ELF-1 (cell line): ENCODE measurements at regions not wholly inside any gene's neighbourhood (a gene's known extent, or its start where the extent isn't known, plus 50 kb on each side); places are given as distances from the start of the nearest gene placed in this dataset.
"Not testable (repeated sequence)": the region's sequence is repeated elsewhere in the genome, so short reads cannot be mapped to it uniquely, and the experiment has no call there.

ENCODE experiments used
- DNase-seq: peaks from one replicate; pipeline ENCODE4 v3.0.0-alpha.2; 2016; ENCODE audit warnings: low read depth, low spot score

GRCh38 chr12:33825986-33826602 lies 196.2 kb upstream of the ALG10 start:
- no peak for DNase-seq

DNA sequence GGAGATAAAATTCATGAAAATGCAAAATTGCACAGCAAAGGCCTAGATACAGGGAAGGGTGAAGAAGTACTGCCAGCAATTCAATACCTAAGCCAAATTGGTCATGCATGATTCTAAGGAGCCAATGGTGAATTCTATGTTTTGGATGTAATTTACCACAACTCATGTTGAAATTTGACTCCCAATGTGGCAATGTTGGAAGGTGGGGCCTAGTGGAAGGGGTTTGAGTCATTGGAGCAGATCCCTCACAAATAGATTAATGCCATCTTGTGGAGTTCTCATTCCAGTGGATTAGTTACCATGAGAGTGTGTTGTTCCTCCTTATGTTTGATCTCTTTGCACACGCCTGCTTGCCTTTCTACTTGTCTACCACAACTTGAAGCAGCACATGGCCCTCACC lies 194.0 kb upstream of the ALG10 start:
- DNase-seq: no peak

DNA sequence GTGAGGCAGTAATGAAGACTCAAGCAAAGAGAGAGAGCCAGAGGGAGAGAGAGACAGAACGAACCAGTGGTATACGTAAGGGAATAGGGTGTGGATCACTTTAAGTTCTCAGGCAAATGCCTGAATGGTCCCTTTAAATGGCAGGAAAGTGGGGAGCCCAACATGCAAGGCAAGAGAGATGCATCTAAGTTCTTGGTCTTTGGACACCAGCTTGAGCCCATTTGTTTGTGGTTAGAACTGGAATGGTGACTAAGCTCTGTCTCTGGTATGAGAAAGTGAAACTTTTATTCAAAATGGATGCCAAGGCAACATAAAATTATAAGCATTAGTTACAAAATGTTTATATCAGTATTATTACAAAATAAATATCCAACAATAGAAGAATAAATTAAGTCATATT lies 192.2 kb upstream of the ALG10 start:
- DNase-seq: no peak

GRCh38 chr12:33832900-33833299 lies 189.4 kb upstream of the ALG10 start:
- no peak for DNase-seq

- no peak for DNase-seq
Measured at GRCh38 chr12:33834672-33835071, 187.6 kb upstream of the ALG10 start.

DNA sequence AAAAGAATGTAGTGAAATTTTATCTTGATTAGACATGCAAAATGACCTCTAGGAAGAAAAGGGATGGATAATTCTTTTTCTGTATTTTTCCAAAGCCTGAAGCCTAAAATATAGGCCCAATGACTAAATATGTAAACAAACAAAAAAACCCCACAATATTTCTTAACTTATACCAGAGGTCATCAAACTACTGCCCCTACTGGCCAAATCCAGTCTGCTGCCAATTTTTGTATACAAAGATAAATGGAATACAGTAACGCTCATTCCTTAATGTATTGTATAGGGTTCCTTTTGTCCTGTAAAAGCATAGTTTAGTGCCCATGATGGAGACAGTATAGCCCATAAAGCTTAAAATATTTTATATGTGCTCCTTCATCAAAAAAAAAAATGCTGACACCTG lies 145.7 kb upstream of the ALG10 start:
- DNase-seq: no peak

DNA sequence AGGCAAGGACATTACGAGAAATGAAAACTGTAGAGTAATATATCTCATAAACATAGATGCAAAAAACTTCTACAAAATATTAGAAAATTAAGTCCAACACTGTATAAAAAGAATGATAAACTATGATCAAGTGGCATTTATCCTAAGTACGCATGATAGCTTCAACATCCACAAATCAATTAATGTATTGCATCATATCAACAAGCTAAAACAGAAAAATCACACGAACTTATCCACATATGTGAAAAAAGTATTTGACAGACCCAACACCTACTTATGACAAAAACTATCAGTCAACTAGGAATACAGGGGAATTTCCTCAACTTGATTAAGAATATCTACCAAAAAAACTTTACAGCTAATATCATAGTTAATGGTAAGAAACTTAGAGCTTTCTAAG lies 129.9 kb upstream of the ALG10 start:
- no peak for DNase-seq

DNA sequence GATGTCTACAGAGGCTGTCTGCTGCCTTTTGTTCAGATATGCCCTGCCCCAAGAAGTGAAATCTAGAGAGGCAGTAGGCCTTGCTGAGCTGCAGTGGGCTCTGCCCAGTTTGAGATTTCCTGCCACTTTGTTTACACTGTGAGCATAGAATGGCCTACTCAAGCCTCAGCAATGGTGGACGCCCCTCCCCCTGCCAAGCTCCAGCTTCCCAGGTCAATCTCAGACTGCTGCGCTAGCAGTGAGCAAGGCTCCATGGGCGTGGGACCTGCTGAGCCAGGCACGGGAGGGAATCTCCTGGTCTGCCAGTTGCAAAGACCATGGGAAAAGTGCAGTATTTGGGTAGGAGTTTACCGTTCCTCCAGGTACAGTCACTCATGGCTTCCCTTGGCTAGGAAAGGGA lies 101.8 kb upstream of the ALG10 start:
- DNase-seq: not testable (repeated sequence)

DNA sequence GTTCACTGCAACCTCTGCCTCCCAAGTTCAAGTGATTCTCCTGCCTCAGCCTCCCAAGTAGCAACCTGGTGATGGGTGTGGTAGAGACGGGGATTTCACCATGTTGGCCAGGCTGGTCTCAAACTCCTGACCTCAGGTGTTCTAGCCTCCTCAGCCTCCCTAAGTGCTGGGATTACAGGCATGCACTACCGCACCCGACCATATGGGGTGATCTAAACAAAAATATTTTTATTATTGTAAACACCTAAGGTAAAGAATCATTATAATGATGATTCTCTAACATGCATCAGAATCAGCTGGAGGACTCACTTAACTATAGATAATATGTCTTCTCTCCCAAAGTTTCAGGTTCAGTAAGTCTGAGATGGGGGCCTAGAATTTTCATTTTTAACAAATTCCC lies 96.2 kb upstream of the ALG10 start:
- no peak for DNase-seq

DNA sequence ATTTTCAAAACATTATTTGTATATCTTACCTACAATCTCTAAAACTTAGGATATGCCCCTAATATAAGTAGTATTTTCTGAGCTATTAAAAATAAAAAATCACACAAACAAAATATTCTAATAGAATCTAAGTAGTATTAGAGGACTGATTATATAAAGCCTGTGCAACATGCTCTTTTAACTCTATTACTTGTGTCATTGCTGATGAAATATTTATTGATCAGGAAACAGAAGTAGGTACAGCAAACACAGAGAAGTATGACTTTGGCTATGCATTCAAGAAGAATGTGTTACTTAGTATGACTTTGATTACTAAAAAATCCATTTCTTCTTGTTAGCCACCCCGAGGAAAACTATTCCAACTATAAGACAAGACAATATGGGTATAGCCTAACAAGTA lies 84.6 kb upstream of the ALG10 start:
- not testable (repeated sequence) for DNase-seq

GRCh38 chr12:33942172-33942571 lies 80.1 kb upstream of the ALG10 start:
- DNase-seq: no peak

DNA sequence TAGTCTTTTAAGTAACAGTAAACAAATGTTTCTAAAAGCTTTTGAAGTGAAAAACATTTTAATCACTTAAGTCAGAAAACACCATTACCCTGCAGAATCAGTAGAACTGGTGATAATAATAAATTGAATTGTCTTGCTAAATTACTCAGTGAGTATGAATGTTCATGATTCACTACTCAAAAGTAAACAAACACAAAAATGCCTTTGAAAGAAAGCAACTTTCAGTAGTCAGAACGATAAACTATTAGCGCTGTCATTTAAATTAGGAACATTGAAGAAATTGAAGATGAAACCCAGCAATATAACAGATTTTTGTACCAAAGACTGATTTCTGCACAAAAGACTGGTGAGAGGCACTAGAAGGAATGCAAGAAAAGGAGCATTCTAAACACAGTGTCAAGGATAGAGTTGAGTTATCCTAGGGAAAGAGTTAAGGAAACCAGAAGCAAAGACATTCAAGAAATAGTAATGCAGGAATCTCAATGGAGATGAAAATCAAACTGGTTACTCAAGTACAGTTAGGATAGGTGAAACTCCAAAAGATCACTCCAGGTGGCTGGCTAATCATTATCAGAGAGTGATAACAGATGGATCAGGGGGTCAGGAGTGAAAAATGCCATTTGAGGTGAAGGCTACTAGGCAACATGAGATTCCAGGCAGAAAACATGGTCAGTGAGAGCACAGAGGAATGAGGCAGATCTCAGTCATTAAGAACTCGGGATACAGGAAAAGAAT lies 77.4 kb upstream of the ALG10 start:
- DNase-seq: no peak

GRCh38 chr12:33945438-33945784 lies 76.9 kb upstream of the ALG10 start:
- DNase-seq: no peak

GRCh38 chr12:33966219-33966618 lies 56.1 kb upstream of the ALG10 start:
- DNase-seq: not testable (repeated sequence)

DNA sequence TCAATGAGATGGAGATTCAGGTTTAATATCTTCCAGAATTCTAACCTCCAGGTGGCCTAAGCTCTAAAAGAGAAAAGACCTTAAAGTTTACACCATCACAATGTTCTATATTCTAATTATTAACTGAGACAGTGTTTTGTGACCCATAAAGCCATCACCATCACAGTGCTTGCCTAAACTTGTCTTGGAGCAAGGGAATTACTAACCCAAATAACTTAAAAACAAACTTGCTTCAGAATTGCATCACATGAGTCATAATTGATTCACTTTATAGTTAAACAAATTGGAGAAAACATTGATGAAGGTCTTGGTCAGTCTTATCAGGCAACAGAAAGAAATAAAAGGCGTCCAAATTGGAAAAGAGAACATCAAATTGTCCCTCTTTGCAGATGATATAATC lies 54.5 kb upstream of the ALG10 start:
- no peak for DNase-seq
